ENCODE measurements at regions not wholly inside any gene's neighbourhood (a gene's known extent, or its start where the extent isn't known, plus 50 kb on each side); places are given as distances from the start of the nearest gene placed in this dataset.

DNA sequence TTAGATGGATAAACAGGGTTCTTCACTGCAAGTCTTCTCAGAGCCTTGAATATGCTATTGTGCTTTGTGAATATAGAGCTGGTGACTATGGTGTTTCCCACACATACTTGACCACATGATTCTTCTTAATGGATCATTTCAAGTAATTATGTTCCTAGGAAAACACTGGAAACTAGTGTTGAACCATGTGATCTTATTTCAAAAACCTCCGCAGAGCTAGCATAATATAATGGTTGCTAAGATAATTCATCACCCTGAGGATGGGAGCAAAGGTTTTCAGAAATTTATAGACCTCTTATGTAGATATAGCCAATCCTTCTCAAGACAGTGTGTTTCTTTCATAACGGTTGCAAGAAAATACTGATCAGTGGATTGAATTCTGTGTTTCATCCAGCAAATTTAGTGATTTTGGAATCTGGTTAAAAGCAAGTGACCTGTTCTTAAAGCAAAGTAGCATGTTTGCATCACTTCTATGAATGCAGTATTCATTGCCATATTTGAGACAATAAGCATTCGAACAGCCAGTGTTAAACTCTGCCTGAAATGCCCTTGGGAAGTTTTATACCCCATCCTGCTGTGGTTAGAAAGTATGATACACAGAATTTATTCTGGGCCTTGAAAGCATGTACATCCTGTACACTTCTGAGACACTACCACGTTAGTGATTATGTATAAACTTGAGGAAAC, 341.0 kb upstream of the E2F7 start:
- intact Hi-C loops (cut with DNase I), result no loop called here
- Histone ChIP-seq H3K27ac (no peak overlapping the region), H3K4me3 (no peak overlapping the region), H3K9me3 (no peaks in the 10 kb centered on the region), H3K4me1 (no peaks in the 10 kb centered on the region), H3K27me3 (ENCODE audit: insufficient read depth in 3 of 3, low read length in 2 of 3) (no peaks in the 10 kb centered on the region), H3K36me3 (ENCODE audit: insufficient read depth in 1 of 2, low read depth in 1 of 2) (no peaks in the 10 kb centered on the region)
- TF ChIP-seq, protein P1, sequence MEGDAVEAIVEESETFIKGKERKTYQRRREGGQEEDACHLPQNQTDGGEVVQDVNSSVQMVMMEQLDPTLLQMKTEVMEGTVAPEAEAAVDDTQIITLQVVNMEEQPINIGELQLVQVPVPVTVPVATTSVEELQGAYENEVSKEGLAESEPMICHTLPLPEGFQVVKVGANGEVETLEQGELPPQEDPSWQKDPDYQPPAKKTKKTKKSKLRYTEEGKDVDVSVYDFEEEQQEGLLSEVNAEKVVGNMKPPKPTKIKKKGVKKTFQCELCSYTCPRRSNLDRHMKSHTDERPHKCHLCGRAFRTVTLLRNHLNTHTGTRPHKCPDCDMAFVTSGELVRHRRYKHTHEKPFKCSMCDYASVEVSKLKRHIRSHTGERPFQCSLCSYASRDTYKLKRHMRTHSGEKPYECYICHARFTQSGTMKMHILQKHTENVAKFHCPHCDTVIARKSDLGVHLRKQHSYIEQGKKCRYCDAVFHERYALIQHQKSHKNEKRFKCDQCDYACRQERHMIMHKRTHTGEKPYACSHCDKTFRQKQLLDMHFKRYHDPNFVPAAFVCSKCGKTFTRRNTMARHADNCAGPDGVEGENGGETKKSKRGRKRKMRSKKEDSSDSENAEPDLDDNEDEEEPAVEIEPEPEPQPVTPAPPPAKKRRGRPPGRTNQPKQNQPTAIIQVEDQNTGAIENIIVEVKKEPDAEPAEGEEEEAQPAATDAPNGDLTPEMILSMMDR (IDR thresholded peaks at IDR 0.05), result no peak
- no peak for DNase-seq
- 72 to 83% (median 76%) methylated on average over 4 of the region's 4 CpGs for WGBS, 3 donors
- ATAC-seq, result no peak

DNA sequence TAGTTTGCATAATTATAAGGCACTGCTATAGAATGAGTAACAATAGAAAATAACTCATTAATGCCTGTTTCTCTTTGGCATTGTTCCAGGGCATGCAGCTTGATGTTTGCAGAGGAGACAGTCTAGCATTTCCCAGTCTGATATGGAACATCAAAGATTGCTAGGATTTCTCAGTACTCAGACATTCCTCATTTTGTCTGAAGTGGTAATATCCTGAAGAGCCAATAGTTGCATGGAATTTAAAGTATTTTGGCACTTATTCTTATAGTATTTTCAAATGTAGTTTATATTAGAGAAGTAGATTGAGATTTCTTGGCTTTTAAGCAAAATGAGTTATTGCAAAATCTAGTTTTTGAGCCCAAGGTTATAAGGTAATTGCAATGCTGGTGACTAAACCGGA, 337.3 kb upstream of the E2F7 start:
- no peaks in the 10 kb centered on the region for H3K9me3 ChIP-seq
- 64 to 82% (median 79%) methylated on average over 1 of the region's 1 CpG for WGBS, 3 donors
- ATAC-seq (no peak), DNase-seq (no peak)
- no peak overlapping the region for H3K27ac ChIP-seq
- TF ChIP-seq, protein P1 (IDR thresholded peaks at IDR 0.05), result no peak
- intact Hi-C loops (cut with DNase I), result no loop called here
- H3K36me3 ChIP-seq (ENCODE audit: insufficient read depth in 1 of 2, low read depth in 1 of 2), result no peaks in the 10 kb centered on the region
- H3K4me3 ChIP-seq, result no peak overlapping the region
- H3K4me1 ChIP-seq, result no peaks in the 10 kb centered on the region
- no peaks in the 10 kb centered on the region for H3K27me3 ChIP-seq (ENCODE audit: insufficient read depth in 3 of 3, low read length in 2 of 3)

DNA sequence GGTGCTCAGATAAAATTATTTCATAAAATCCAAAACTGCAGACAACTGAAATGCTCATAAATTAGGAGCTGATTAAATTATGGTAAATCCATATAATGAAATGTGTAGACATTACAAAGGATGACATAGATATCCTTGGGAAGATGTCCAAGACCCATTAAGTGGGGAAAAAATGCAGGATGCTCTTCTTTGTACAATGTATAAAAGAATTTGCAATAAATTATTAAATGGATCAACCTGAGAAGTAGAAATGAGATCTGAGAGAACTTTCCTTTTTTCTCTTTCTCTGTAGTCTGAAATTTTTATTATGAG, 336.4 kb upstream of the E2F7 start:
- intact Hi-C loops (cut with DNase I), result no loop called here
- no peaks in the 10 kb centered on the region for H3K36me3 ChIP-seq (ENCODE audit: insufficient read depth in 1 of 2, low read depth in 1 of 2)
- no peak overlapping the region for H3K4me3 ChIP-seq
- H3K4me1 ChIP-seq, result no peaks in the 10 kb centered on the region
- H3K9me3 ChIP-seq, result no peaks in the 10 kb centered on the region
- H3K27ac ChIP-seq, result no peak overlapping the region
- no peaks in the 10 kb centered on the region for H3K27me3 ChIP-seq (ENCODE audit: insufficient read depth in 3 of 3, low read length in 2 of 3)
- TF ChIP-seq, protein P1 (IDR thresholded peaks at IDR 0.05), result no peak
- ATAC-seq (no peak), DNase-seq (no peak)

DNA sequence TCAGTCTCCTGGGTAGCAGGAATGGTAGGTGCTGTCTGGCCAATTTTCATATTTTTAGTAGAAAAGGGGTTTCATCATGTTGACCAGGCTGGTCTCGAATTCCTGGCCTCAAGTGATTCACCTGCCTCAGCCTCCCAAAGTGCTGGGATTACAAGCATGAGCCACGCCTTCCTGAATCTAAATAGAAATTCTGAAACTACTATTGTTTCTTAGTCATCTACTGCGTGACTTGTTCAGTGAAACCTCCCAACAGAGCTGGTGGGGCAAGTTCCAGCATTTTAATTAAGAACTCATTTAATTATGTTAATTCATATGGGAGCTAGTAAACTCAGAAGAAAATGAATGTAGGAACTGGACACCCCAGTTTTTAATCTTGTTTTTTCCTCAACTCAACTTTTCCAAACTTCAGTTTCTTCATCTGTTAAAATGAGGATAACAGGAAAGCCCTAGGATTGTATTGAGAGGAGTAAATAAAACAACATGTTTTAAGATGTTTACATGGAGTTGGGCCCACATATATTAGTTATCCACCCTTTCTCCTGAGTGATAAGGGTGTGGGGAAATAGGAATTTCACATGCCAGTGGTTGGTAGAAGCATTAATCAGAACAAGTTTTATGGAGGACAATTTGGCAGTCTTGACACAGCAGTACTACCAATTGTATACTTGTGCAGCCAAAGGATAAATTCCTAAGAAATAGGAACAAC, 335.8 kb upstream of the E2F7 start:
- Histone ChIP-seq H3K27me3 (ENCODE audit: insufficient read depth in 3 of 3, low read length in 2 of 3) (no peaks in the 10 kb centered on the region), H3K27ac (no peak overlapping the region), H3K36me3 (ENCODE audit: insufficient read depth in 1 of 2, low read depth in 1 of 2) (no peaks in the 10 kb centered on the region), H3K4me1 (no peaks in the 10 kb centered on the region), H3K9me3 (no peaks in the 10 kb centered on the region), H3K4me3 (no peak overlapping the region)
- WGBS, 3 donors, result 86 to 94% (median 91%) methylated on average over 3 of the region's 3 CpGs
- intact Hi-C loops (cut with DNase I), result no loop called here
- no peak for DNase-seq
- ATAC-seq, result no peak
- TF ChIP-seq, protein P1 (IDR thresholded peaks at IDR 0.05), result no peak

All from psoas muscle (tissue), 7 donors.